ENCODE measurements at regions not wholly inside any gene's neighbourhood (a gene's known extent, or its start where the extent isn't known, plus 50 kb on each side); places are given as distances from the start of the nearest gene placed in this dataset.
A peak's percentile ranks its signal among the peaks of the same experiment; 100 is the strongest.

GRCh38 chr6:73888050-73888449 lies 192.0 kb downstream of the CD109 start:
- no TSS peak for BruUV-seq (replicated peaks)
- in situ Hi-C loops (cut with MboI) = no loop called here

More at GRCh38 chr6:73888050-73888449, 192.0 kb downstream of the CD109 start:
- H3K27me3 ChIP-seq (ENCODE audit: control insufficient read depth in 2 of 2, insufficient read depth in 2 of 2, low read length in 2 of 2) = no peaks in the 10 kb centered on the region
- H3K4me2 ChIP-seq (ENCODE audit: insufficient read depth, low read length) = no peak overlapping the region
- TF ChIP-seq NFE2L1 (tag; IDR thresholded peaks at IDR 0.05; ENCODE audit: borderline replicate concordance, low read depth) = peak; percentile 41; the same call in 1 of the 2 replicates
- no peak for TF ChIP-seq ZNF511 (CRISPR knock-in tag; IDR thresholded peaks at IDR 0.05)
- TF ChIP-seq, protein P1, sequence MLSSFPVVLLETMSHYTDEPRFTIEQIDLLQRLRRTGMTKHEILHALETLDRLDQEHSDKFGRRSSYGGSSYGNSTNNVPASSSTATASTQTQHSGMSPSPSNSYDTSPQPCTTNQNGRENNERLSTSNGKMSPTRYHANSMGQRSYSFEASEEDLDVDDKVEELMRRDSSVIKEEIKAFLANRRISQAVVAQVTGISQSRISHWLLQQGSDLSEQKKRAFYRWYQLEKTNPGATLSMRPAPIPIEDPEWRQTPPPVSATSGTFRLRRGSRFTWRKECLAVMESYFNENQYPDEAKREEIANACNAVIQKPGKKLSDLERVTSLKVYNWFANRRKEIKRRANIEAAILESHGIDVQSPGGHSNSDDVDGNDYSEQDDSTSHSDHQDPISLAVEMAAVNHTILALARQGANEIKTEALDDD (IDR thresholded peaks at IDR 0.05) = no peak
- no peak for TF ChIP-seq ZNF431 (CRISPR knock-in tag; IDR thresholded peaks at IDR 0.05)
- TF ChIP-seq ZNF316 (IDR thresholded peaks at IDR 0.05) = peak; percentile 53
- peak; percentile 51; the same call in 1 of the 2 replicates for TF ChIP-seq MAFG (tag; conservative IDR thresholded peaks at IDR 0.05)
- no peak for TF ChIP-seq MED1 (CRISPR knock-in tag; IDR thresholded peaks at IDR 0.05; ENCODE audit: borderline replicate concordance)
- TF ChIP-seq ZFP1 (CRISPR knock-in tag; IDR thresholded peaks at IDR 0.05) = no peak
- TF ChIP-seq POLR3A (IDR thresholded peaks at IDR 0.05; ENCODE audit: borderline replicate concordance, extremely low read depth, insufficient read depth, insufficient read length) = no peak
- TF ChIP-seq C11orf30 (IDR thresholded peaks at IDR 0.05; ENCODE audit: low read depth) = peak; percentile 15; the same call in 1 of the 2 replicates
- no peak for TF ChIP-seq HNRNPLL (IDR thresholded peaks at IDR 0.05; ENCODE audit: low read depth, low read length, poor library complexity, severe bottlenecking)
- TF ChIP-seq, protein P2, sequence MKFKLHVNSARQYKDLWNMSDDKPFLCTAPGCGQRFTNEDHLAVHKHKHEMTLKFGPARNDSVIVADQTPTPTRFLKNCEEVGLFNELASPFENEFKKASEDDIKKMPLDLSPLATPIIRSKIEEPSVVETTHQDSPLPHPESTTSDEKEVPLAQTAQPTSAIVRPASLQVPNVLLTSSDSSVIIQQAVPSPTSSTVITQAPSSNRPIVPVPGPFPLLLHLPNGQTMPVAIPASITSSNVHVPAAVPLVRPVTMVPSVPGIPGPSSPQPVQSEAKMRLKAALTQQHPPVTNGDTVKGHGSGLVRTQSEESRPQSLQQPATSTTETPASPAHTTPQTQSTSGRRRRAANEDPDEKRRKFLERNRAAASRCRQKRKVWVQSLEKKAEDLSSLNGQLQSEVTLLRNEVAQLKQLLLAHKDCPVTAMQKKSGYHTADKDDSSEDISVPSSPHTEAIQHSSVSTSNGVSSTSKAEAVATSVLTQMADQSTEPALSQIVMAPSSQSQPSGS (CRISPR knock-in tag; IDR thresholded peaks at IDR 0.05) = no peak
- H3K27ac ChIP-seq (ENCODE audit: extremely low read depth, low read depth, low read length) = no peak overlapping the region
- intact Hi-C loops (cut with micrococcal nuclease) = no loop called here
- no peaks in the 10 kb centered on the region for H3K79me2 ChIP-seq (ENCODE audit: control insufficient read depth, insufficient read depth, low read length)
- DNase-seq (ENCODE audit: extremely low read depth in 1 of 4, low spot score in 3 of 4) (no peak), ATAC-seq (no peak), FAIRE-seq (no peak)
- H3K4me1 ChIP-seq (replicated peaks in 1 of 2; ENCODE audit: control insufficient read depth in 2 of 2, insufficient read depth in 2 of 2, low read length in 2 of 2) = no peaks in the 10 kb centered on the region
- ChIA-PET CTCF (ENCODE audit: low intra/inter-chr PET ratio) (no interaction called here), POLR2A (no interaction called here)
- WGBS (ENCODE audit: insufficient coverage, low coverage, missing lambda C conversion rate) = 4% methylated on average over 4 of the region's 4 CpGs
- no peak overlapping the region for H2AFZ ChIP-seq (ENCODE audit: low read depth, low read length)
- no peaks in the 10 kb centered on the region for H3K36me3 ChIP-seq (ENCODE audit: control insufficient read depth, insufficient read depth, low read length)
- H3K9ac ChIP-seq (ENCODE audit: insufficient read depth in 1 of 2, low read depth in 2 of 2, low read length in 2 of 2) = no peak overlapping the region
- H3K9me1 ChIP-seq (ENCODE audit: control insufficient read depth, insufficient read depth, low read length) = no peaks in the 10 kb centered on the region
- no peak overlapping the region for H3K4me3 ChIP-seq
- H3K9me3 ChIP-seq (replicated peaks; ENCODE audit: control insufficient read depth, insufficient read depth, low read depth, low read length) = no peaks in the 10 kb centered on the region
- H4K20me1 ChIP-seq (replicated peaks; ENCODE audit: control insufficient read depth, insufficient read depth, low read length) = no peaks in the 10 kb centered on the region

Data from K562 (cell line).